NT2/D1 (cell line): ENCODE measurements at regions not wholly inside any gene's neighbourhood (a gene's known extent, or its start where the extent isn't known, plus 50 kb on each side); places are given as distances from the start of the nearest gene placed in this dataset.

Experiments
- SUZ12 ChIP-seq: IDR thresholded peaks from 2 replicates; pipeline ENCODE4 v1.6.1; 2011; ENCODE audit not compliant: insufficient read length, insufficient read depth; ENCODE audit errors: extremely low read depth
- YY1 ChIP-seq: IDR thresholded peaks from 2 replicates; pipeline ENCODE4 v1.6.1; 2011; ENCODE audit not compliant: insufficient read length, insufficient read depth
- ZNF274 ChIP-seq: IDR thresholded peaks from 2 replicates; pipeline ENCODE4 v1.6.1; 2011; ENCODE audit warnings: mild to moderate bottlenecking, low read depth, low read length

- TF ChIP-seq YY1, result no peak
- no peak for TF ChIP-seq SUZ12
- no peak for TF ChIP-seq ZNF274
Observed at GRCh38 chr9:78396087-78396486, 99.2 kb downstream of the PSAT1 start.
